ENCODE measurements at regions not wholly inside any gene's neighbourhood (a gene's known extent, or its start where the extent isn't known, plus 50 kb on each side); places are given as distances from the start of the nearest gene placed in this dataset.

DNA sequence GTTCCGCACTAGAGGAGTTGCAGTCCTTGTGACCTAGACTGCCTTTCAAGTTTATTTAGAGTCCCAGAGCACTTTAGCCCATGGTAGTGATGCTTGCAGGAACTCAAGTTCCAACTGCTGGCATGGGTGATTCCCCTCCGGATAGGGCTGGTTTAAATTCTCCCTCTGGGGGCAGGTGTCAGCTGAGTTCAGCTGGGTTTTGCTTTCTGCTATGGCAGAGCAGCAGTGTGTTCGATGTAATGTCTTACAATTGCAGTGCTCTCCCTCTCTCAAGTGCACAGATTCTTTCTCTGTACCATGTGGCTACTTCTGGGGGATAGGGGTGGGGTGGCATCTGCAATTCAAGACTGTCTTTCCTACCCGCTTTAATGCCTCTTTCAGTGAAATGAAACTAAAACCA is 164.8 kb upstream of the ZIC3 start:
- H3K4me1 Mint-ChIP-seq (ENCODE audit: low read depth): no peaks in the 10 kb centered on the region

DNA sequence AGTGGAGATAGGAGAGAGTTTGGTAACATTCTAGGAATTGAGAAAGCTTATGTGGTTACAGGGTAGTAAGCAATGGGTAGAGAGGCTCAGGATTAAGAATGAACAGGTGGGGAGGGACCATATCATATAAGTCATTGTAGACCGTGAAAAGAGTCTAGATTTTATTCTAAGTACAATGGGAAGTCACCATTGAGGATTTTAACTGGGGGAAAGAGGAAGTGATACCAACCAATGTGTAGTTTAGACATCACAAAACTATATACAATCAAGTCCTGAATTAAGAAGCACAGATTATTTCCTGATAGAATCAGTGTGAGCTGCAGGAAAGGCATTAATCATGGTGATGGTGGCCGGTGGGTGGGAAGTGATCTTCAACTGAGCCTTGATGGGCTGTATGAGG is 178.3 kb upstream of the ZIC3 start:
- Mint-ChIP-seq H3K4me1 (ENCODE audit: low read depth) (no peaks in the 10 kb centered on the region), H3K27ac (ENCODE audit: unreplicated experiment) (no peak overlapping the region), H3K27me3 (ENCODE audit: low read depth) (no peaks in the 10 kb centered on the region), H3K9me3 (ENCODE audit: low read depth) (peaks cover 27% of the 10 kb centered on the region), H3K4me3 (ENCODE audit: unreplicated experiment) (no peak overlapping the region), H3K36me3 (ENCODE audit: low read depth) (no peaks in the 10 kb centered on the region)
- no peak for DNase-seq (ENCODE audit: low spot score)
- TF ChIP-seq, protein P1, sequence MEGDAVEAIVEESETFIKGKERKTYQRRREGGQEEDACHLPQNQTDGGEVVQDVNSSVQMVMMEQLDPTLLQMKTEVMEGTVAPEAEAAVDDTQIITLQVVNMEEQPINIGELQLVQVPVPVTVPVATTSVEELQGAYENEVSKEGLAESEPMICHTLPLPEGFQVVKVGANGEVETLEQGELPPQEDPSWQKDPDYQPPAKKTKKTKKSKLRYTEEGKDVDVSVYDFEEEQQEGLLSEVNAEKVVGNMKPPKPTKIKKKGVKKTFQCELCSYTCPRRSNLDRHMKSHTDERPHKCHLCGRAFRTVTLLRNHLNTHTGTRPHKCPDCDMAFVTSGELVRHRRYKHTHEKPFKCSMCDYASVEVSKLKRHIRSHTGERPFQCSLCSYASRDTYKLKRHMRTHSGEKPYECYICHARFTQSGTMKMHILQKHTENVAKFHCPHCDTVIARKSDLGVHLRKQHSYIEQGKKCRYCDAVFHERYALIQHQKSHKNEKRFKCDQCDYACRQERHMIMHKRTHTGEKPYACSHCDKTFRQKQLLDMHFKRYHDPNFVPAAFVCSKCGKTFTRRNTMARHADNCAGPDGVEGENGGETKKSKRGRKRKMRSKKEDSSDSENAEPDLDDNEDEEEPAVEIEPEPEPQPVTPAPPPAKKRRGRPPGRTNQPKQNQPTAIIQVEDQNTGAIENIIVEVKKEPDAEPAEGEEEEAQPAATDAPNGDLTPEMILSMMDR (IDR thresholded peaks at IDR 0.05): no peak

More for the DNA sequence above, 164.8 kb upstream of the ZIC3 start:
- TF ChIP-seq, protein P1 (IDR thresholded peaks at IDR 0.05): no peak
- H3K36me3 Mint-ChIP-seq (ENCODE audit: low read depth): no peaks in the 10 kb centered on the region
- DNase-seq (ENCODE audit: low spot score): no peak
- no peaks in the 10 kb centered on the region for H3K27me3 Mint-ChIP-seq (ENCODE audit: low read depth)
- peaks cover 22% of the 10 kb centered on the region for H3K9me3 Mint-ChIP-seq (ENCODE audit: low read depth)
- H3K27ac Mint-ChIP-seq (ENCODE audit: unreplicated experiment): no peak overlapping the region
- no peak overlapping the region for H3K4me3 Mint-ChIP-seq (ENCODE audit: unreplicated experiment)

DNA sequence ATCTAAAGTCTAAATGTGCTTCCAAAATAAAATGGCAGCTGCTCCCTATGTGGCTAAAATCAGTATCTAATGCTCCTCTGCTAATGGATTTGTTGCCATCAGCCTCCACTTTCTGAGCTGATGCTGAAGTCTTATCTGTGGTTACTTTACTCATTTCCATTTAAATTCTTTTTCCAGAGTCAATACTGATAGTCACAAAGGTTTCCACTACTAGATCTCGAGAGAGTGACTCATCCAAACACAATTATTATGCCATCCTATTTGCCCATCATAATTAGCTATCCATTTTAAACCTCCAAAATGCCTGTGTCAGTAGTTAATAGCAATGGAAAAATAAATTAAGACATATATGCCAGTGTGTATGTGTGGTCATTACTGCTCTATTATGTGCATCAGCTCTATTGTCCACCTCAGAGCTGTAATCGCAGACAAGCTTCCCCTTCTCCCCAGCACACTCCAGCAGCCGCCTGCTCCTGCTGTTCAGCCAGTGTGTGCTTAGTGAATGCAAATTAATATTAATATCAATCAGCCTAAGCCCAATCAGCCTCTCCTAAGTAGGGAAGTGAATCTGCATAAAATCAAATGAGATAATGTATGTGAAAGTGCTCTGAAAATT is 199.8 kb upstream of the ZIC3 start:
- Mint-ChIP-seq H3K4me3 (ENCODE audit: unreplicated experiment) (no peak overlapping the region), H3K27ac (ENCODE audit: unreplicated experiment) (no peak overlapping the region), H3K9me3 (ENCODE audit: low read depth) (peaks cover 22% of the 10 kb centered on the region), H3K4me1 (ENCODE audit: low read depth) (no peaks in the 10 kb centered on the region), H3K36me3 (ENCODE audit: low read depth) (no peaks in the 10 kb centered on the region), H3K27me3 (ENCODE audit: low read depth) (no peaks in the 10 kb centered on the region)
- TF ChIP-seq, protein P1 (IDR thresholded peaks at IDR 0.05): no peak
- DNase-seq (ENCODE audit: low spot score): no peak

DNA sequence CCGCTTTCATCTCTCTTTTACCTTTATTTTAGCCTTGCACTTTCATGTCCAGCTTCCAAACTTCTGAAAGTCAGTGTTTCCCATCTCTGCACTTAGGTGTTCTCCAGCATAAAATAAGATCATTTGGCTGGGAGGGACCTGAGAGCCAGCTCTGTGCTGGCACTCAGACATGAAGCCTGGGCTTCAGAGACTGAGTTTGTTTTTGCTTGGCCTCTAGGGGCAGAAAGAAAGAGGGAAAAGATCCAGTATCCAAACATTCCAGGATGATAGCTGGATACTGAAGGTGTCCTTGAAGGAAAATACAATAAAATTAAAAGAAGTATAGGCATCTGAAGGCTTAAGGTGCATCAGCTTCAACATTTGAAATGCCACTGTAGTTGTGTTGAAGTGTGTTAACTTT is 202.4 kb upstream of the ZIC3 start:
- Mint-ChIP-seq H3K9me3 (ENCODE audit: low read depth) (peaks cover 11% of the 10 kb centered on the region), H3K4me1 (ENCODE audit: low read depth) (no peaks in the 10 kb centered on the region), H3K36me3 (ENCODE audit: low read depth) (no peaks in the 10 kb centered on the region), H3K4me3 (ENCODE audit: unreplicated experiment) (no peak overlapping the region), H3K27me3 (ENCODE audit: low read depth) (no peaks in the 10 kb centered on the region), H3K27ac (ENCODE audit: unreplicated experiment) (no peak overlapping the region)
- TF ChIP-seq, protein P1 (IDR thresholded peaks at IDR 0.05): no peak
- no peak for DNase-seq (ENCODE audit: low spot score)

DNA sequence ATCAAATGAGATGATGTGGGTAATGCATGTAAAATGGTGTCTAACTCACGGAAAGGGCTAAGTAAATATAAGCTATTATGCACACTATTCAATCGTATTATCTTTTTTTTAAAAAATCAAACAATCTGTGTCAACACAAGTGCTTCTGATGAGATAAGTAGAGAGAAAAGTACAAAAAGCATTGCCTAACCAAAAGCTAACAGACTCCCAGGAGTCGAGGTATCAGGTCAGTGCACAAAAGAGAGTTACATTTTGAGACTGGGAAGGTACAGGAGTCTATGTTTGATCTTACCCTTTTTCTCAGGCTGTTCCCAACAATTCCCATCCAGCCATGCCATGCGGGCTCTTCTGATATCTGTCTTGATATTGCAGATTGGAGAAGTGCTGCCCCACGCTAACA is 203.3 kb upstream of the ZIC3 start:
- TF ChIP-seq, protein P1 (IDR thresholded peaks at IDR 0.05): no peak
- Mint-ChIP-seq H3K27ac (ENCODE audit: unreplicated experiment) (no peak overlapping the region), H3K4me3 (ENCODE audit: unreplicated experiment) (no peak overlapping the region), H3K27me3 (ENCODE audit: low read depth) (no peaks in the 10 kb centered on the region), H3K9me3 (ENCODE audit: low read depth) (peaks cover 9% of the 10 kb centered on the region), H3K4me1 (ENCODE audit: low read depth) (no peaks in the 10 kb centered on the region), H3K36me3 (ENCODE audit: low read depth) (no peaks in the 10 kb centered on the region)
- no peak for DNase-seq (ENCODE audit: low spot score)
